Activated CD4-positive, alpha-beta T cell treated with anti-CD3 and anti-CD28 coated beads, Interleukin-2, amount 50 U/mL, for 1 hour (primary cell): ENCODE measurements at regions not wholly inside any gene's neighbourhood (a gene's known extent, or its start where the extent isn't known, plus 50 kb on each side); places are given as distances from the start of the nearest gene placed in this dataset.

Experiments
- DNase-seq: peaks from one replicate; pipeline ENCODE4 v3.0.0-alpha.2; 2020

DNA sequence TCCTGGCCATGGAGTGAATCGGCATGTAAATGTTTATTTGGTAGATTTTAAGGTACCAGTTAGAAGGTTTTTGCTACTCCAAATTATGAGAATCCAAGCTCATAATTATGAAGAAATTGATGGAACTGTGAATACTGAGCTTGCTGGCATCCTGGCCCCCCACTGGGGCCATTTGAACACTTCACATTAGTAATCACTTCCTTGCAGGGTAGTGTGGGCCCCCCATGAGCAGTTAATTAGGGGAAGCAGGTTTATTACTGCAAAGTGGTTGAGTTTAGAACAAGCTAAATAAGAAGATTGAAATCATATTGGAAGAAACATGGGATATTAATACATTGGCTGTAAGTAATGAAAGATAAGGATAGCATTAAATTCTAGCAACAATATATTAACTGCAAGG lies 86.7 kb downstream of the S1PR1 start:
- no peak for DNase-seq

- DNase-seq, result no peak
These were observed 88.3 kb downstream of the S1PR1 start for GRCh38 chr1:101325144-101325543.

GRCh38 chr1:101330427-101331130 lies 93.8 kb downstream of the S1PR1 start:
- DNase-seq, result no peak

GRCh38 chr1:101331794-101332193 lies 95.0 kb downstream of the S1PR1 start:
- DNase-seq, result no peak

GRCh38 chr1:101332633-101333032 lies 95.8 kb downstream of the S1PR1 start:
- no peak for DNase-seq

DNA sequence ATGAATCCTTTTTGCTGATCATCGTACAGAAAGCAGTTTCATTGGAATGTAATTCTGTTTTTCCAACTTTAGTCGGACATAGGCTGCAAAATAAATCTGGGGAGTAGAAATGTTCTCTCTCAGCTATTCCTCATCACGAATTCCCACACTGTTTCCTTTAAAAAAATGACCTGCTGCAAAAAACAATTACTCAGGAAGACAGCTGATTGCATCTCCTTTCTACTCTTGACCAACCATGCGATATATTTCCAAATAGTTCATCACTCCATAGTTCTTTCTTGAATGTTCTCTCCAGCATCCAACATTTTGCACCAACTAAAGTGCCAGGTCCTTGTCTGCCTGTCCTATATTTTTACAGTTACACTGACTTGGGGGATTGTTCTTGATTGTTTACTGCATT lies 96.4 kb downstream of the S1PR1 start:
- DNase-seq, result no peak

DNA sequence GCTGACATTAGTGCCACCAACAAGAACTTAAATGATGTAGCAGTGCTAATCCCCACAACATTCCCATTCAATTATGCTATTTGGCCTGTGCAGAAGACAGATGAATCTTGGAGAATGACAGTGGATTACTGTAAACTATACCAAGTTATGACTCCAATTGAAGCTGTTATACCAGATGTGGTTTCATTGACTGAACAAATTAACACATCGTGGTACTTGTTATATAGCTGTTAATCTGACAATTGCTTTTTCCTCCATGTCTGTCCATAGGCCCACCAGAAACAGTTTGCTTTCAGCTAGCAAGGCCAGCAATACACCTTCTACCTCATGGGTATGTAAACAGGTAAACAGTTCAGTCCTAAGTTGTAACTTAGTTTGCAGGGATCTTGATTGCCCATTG lies 101.1 kb downstream of the S1PR1 start:
- DNase-seq, result no peak

DNA sequence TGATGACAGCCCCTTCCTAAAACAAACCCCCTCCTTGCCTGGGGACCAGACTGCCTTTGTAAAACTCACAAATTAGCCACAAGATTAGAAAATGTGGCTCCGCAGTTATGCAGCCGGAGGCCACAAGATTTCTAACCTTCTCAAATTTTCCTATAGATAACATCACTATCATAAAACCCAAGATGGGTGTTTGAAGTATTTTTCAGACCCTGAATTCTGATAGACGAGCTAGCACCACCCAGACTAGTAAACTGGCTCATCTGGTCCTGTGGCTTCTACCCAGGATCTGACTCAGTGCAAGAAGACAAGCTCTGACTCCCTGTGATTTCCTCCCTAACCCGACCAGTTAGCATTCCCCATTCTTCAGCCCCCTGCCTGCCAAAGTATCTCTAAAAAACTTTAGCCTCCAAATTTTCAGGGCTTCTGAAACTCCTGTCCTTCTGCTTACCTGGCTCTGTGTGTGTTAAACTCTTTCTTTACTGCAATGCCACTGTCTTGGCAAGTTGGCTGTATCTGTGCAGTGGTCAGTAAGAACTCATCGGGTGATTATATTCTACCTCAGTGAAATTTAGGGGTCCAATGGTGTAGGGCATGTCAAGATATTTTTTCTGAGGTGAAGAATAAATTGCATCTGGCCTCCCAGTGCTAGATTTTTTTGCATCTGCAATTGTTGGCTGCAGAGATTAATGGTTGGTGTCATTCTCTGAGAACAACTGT lies 102.1 kb downstream of the S1PR1 start:
- DNase-seq, result no peak

GRCh38 chr1:101344745-101345144 lies 107.9 kb downstream of the S1PR1 start:
- DNase-seq, result no peak

DNA sequence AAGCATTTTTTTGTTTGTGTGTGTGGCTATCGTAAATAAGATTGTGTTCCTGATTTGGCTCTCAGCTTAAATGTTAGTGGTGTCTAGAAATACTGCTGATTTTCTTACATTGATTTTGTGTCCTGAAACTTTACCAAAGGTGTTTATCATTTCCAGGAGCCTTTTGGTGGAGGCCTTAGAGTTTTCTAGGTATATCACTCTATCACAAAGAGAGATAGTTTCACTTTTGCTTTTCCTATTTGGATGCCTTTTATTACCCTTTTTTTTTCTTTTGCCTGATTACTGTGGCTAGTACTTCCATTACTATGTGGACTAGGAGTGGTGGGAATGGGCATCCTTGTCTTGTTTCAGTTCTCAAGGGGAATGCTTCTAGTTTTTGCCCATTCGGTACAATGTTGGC lies 109.6 kb downstream of the S1PR1 start:
- no peak for DNase-seq

DNA sequence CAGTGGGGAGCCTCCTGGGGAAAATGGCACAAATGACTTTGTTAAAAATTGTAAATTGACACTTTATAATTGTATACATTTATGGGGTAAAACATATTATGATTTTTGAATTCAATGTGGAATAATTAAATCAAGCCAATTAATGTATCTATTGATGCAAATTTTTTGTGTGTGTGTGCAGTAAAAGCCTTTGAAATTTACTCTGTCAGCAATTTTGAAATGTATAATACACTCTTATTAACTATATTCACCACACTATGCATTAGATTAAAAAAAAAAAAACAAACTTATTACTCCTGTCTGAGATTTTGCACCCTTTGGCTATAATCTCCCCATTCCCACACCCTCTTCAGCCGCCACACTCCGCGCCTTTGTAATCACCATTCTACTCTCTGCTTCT lies 119.2 kb downstream of the S1PR1 start:
- no peak for DNase-seq

DNA sequence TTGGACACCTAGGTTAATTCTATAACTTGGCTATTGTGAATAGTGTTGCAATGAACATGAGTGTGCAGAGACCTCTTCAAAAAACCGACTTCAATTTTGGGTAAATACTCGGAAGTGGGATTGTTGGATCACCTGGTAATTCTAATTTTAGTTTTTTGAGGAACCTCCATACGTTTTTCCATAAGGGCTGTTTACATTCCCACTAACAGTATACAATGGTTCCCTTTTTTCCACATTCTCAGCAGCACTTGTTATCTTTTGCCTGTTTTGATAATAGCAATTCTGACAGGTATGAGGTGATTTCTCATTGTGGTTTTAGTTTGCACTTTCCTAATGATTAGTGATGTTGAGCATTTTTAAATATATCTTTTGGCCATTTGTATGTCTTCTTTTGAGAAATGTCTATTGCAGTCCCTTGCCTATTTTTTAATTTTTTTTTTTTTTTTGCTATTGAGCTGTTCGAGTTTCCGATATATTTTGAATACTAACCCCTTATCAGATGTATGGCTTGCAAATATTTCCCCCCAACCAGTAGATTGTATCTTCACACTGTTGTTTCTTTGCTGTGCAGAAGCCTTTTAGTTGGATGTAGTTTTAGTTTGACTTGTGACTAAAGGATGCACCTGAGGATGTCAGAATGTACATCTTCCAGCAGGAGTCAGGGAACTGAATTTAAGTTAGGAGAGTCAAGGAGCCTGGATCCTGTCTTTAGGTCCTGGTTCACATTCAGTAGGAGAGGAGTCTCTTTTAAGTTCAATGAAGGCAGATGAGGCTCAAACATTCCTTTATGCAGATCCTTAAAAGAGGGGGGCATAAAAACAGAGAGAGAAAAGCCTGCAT lies 120.0 kb downstream of the S1PR1 start:
- no peak for DNase-seq

- peak; percentile 60 for DNase-seq
These were observed 120.7 kb downstream of the S1PR1 start for GRCh38 chr1:101357444-101357986.

- DNase-seq, result no peak
These were observed 123.7 kb downstream of the S1PR1 start for GRCh38 chr1:101360506-101360905.

GRCh38 chr1:101363891-101364318 lies 127.1 kb downstream of the S1PR1 start:
- no peak for DNase-seq

GRCh38 chr1:101364370-101365120 lies 127.7 kb downstream of the S1PR1 start:
- DNase-seq, result no peak

DNA sequence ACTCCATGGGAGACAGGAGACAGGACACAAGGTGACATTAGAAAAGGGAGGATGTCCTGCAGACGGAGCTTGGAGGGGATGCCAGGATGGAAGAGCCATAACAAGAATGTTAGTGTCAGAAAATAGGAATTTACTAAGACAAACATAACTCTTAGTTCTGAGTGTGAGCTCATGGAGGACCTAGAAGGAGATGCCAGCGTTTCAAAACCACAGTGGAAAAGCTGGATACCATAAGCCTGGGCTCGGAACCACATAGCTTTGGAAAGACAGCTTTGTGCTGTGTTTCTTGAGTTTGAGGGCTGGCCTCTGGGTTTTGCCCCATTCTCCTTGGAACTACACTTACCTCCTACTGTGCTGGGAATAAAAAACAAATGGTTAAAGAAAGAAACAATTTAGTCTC lies 128.4 kb downstream of the S1PR1 start:
- no peak for DNase-seq

DNA sequence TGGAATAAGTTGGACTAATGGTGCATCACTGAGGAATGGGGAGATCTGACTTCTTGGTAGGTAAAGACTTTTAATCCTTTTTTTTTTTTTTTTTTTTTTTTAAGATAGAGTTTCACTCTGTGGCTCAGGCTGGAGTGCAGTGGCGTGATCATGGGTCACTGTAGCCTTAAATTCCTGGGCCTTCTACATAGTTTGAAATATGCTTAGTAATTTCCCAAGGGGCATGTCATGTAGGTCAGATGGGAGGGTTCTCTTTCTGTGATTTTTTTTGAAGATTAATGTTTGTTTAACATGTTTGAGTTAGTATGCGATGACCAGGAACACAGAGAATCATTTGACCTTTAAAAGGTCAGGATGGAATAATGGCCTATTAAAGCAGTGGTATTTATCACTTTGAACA lies 129.1 kb downstream of the S1PR1 start:
- no peak for DNase-seq

DNA sequence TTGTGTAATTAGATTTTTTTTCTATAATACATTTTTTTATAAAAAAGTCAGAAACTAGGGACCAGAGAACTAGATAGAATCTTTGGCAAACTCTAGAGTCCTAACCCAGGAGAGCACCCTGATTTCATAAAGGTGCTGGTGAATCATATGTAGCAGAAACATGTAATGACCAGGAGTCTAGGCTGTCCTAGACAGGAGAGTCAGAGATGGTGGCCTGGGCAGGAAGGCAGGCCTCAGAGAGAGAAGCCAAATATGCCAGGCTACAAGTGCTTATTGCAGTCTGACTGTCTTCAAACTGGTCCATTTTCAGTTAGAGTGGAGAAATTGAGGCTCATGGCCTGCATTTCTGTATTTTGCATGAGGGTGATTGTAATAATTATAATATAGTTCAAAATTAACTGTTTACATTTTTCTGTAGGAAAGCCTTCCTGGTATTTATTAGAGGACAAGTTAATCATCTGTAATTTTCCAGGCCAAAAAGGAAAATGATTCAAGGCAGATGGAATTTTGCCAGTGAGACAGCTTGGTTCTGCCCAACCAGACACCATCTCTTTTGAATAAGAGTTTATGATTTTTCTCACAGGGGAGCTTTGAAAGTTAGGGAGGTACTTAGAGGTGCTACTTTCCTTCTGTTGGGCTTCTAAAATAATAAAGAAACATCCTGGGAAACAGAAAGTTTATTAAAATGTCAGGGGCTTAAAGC lies 129.8 kb downstream of the S1PR1 start:
- no peak for DNase-seq

GRCh38 chr1:101367630-101368029 lies 130.8 kb downstream of the S1PR1 start:
- no peak for DNase-seq

- DNase-seq, result no peak
These were observed 133.7 kb downstream of the S1PR1 start for GRCh38 chr1:101370488-101370887.

DNA sequence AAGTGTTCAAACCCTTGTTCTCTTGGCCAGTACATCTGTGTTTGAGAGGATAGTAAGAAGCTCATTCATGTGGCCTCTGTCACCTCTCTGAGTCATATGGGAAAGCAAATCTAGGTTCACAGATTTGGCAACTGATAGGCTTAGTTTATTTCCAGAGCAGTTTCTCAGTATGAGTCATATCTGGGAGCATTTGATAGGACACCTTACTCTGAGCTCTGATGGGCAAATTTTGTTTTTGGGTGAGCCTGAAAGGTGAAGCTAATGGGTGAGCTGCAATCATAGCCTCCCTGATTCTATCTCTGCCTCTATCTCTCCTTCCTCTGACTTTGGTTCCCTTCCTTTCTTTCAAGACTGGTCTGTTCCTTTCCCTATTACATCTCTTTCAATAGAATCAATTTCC lies 134.4 kb downstream of the S1PR1 start:
- no peak for DNase-seq
